ENCODE measurements at regions not wholly inside any gene's neighbourhood (a gene's known extent, or its start where the extent isn't known, plus 50 kb on each side); places are given as distances from the start of the nearest gene placed in this dataset.
"Not testable (repeated sequence)": the region's sequence is repeated elsewhere in the genome, so short reads cannot be mapped to it uniquely, and the experiment has no call there.

GRCh38 chr10:120047926-120048325 is 155.4 kb downstream of the SEC23IP start:
- H3K4me3 ChIP-seq (ENCODE audit: low read depth, low read length) = no peak overlapping the region
- no peak for DNase-seq (ENCODE audit: low read depth)
- no peak for TF ChIP-seq CTCF (IDR thresholded peaks at IDR 0.05; ENCODE audit: control insufficient read depth, extremely low read depth, insufficient read depth)

GRCh38 chr10:120048391-120048790 is 155.9 kb downstream of the SEC23IP start:
- DNase-seq (ENCODE audit: low read depth) = no peak
- H3K4me3 ChIP-seq (ENCODE audit: low read depth, low read length) = no peak overlapping the region
- no peak for TF ChIP-seq CTCF (IDR thresholded peaks at IDR 0.05; ENCODE audit: control insufficient read depth, extremely low read depth, insufficient read depth)

- no peak overlapping the region for H3K4me3 ChIP-seq (ENCODE audit: low read depth, low read length)
- no peak for DNase-seq (ENCODE audit: low read depth)
- TF ChIP-seq CTCF (IDR thresholded peaks at IDR 0.05; ENCODE audit: control insufficient read depth, extremely low read depth, insufficient read depth) = no peak
Measured at GRCh38 chr10:120051671-120052070, 159.1 kb downstream of the SEC23IP start.

GRCh38 chr10:120052964-120053702 is 160.6 kb downstream of the SEC23IP start:
- no peak for TF ChIP-seq CTCF (IDR thresholded peaks at IDR 0.05; ENCODE audit: control insufficient read depth, extremely low read depth, insufficient read depth)
- peak; percentile 87 for DNase-seq (ENCODE audit: low read depth)
- H3K4me3 ChIP-seq (ENCODE audit: low read depth, low read length) = no peak overlapping the region

- DNase-seq (ENCODE audit: low read depth) = not testable (repeated sequence)
Measured at GRCh38 chr10:120059790-120060189, 167.3 kb downstream of the SEC23IP start.

DNA sequence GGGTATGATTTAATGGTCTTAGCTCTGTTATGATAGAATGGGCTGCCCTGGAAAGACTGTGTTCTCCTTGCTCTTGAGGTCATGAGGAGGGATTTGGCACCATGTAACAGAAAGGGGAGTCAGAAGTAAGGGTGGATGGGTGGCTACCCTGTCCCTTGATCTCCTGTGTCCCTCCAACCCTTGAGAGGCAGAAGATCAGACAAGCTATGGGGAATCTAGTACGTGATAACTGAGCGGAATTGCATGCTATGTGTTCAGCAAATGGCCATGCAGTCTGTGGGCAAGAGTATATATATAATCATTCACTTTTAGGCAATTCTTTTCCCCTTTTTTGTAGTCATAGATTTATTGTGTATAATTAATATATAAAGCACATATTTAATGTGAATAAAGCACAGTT is 174.9 kb downstream of the SEC23IP start:
- H3K4me3 ChIP-seq (ENCODE audit: low read depth, low read length) = no peak overlapping the region
- no peak for DNase-seq (ENCODE audit: low read depth)
- TF ChIP-seq CTCF (IDR thresholded peaks at IDR 0.05; ENCODE audit: control insufficient read depth, extremely low read depth, insufficient read depth) = no peak

More at GRCh38 chr10:120059790-120060189, 167.3 kb downstream of the SEC23IP start:
- not testable (repeated sequence) for H3K4me3 ChIP-seq (ENCODE audit: low read depth, low read length)

DNA sequence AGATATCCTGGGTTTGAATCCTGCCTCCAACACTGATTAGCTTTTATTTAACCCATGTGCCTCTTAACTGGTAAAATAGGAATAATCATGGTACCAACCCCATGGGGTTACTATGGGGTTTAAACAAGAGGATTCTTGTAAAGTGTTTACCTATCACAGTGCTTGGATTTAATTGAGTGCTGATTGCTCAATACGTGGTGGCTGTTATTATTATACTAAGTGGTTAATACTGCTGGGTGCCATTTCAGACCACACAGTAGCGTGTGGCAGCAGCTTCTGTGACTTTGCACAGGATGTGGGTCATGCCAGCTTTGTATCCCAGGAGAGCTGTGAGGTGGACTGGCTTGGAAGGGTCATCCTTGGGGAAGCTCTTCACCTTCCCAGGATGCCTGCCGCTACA is 177.2 kb downstream of the SEC23IP start:
- no peak for DNase-seq (ENCODE audit: low read depth)
- no peak for TF ChIP-seq CTCF (IDR thresholded peaks at IDR 0.05; ENCODE audit: control insufficient read depth, extremely low read depth, insufficient read depth)
- H3K4me3 ChIP-seq (ENCODE audit: low read depth, low read length) = no peak overlapping the region
